ENCODE measurements at regions not wholly inside any gene's neighbourhood (a gene's known extent, or its start where the extent isn't known, plus 50 kb on each side); places are given as distances from the start of the nearest gene placed in this dataset.
"Not testable (repeated sequence)": the region's sequence is repeated elsewhere in the genome, so short reads cannot be mapped to it uniquely, and the experiment has no call there.

- intact Hi-C loops (cut with micrococcal nuclease; ENCODE audit: unreplicated experiment): no loop called here
- CTCF ChIA-PET: no interaction called here
- no peaks in the 10 kb centered on the region for H3K9me3 ChIP-seq (ENCODE audit: insufficient read depth, low read depth)
- H3K4me2 ChIP-seq: no peak overlapping the region
- H4K20me1 ChIP-seq (ENCODE audit: insufficient read depth): no peaks in the 10 kb centered on the region
- no TSS peak for BruUV-seq (replicated peaks)
- no peak overlapping the region for H3K27ac ChIP-seq
- no peak for DNase-seq
- no peaks in the 10 kb centered on the region for H3K9me2 ChIP-seq (ENCODE audit: insufficient read depth)
- H3K36me3 ChIP-seq (ENCODE audit: low read depth): no peaks in the 10 kb centered on the region
- H3K4me3 ChIP-seq: no peak overlapping the region
- POLR2A ChIA-PET (ENCODE audit: unreplicated experiment): no interaction called here
- H3K4me1 ChIP-seq (replicated peaks; ENCODE audit: insufficient read depth): no peaks in the 10 kb centered on the region
- H3F3A ChIP-seq (ENCODE audit: insufficient read depth, low read depth): no peaks in the 10 kb centered on the region
- H3K79me2 ChIP-seq (ENCODE audit: low read depth): no peaks in the 10 kb centered on the region
- no peak overlapping the region for H2AFZ ChIP-seq
- no peaks in the 10 kb centered on the region for H3K27me3 ChIP-seq (ENCODE audit: insufficient read depth, low read depth)
- TF ChIP-seq, protein P1, sequence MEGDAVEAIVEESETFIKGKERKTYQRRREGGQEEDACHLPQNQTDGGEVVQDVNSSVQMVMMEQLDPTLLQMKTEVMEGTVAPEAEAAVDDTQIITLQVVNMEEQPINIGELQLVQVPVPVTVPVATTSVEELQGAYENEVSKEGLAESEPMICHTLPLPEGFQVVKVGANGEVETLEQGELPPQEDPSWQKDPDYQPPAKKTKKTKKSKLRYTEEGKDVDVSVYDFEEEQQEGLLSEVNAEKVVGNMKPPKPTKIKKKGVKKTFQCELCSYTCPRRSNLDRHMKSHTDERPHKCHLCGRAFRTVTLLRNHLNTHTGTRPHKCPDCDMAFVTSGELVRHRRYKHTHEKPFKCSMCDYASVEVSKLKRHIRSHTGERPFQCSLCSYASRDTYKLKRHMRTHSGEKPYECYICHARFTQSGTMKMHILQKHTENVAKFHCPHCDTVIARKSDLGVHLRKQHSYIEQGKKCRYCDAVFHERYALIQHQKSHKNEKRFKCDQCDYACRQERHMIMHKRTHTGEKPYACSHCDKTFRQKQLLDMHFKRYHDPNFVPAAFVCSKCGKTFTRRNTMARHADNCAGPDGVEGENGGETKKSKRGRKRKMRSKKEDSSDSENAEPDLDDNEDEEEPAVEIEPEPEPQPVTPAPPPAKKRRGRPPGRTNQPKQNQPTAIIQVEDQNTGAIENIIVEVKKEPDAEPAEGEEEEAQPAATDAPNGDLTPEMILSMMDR (conservative IDR thresholded peaks at IDR 0.05): no peak
- TF ChIP-seq EZH2 (IDR thresholded peaks at IDR 0.05; ENCODE audit: low read depth): no peak
These were observed 598.3 kb upstream of the CAMK1G start for GRCh38 chr1:208985231-208985630.

GRCh38 chr1:208988811-208989222, 594.7 kb upstream of the CAMK1G start:
- Histone ChIP-seq H3K9me3 (ENCODE audit: insufficient read depth, low read depth) (no peaks in the 10 kb centered on the region), H4K20me1 (ENCODE audit: insufficient read depth) (no peaks in the 10 kb centered on the region), H3K9me2 (ENCODE audit: insufficient read depth) (no peaks in the 10 kb centered on the region), H3F3A (ENCODE audit: insufficient read depth, low read depth) (no peaks in the 10 kb centered on the region), H3K27ac (no peak overlapping the region), H3K79me2 (ENCODE audit: low read depth) (no peaks in the 10 kb centered on the region), H3K4me3 (peak overlapping the region; percentile 49; the same call in 1 of the 2 replicates), H2AFZ (peak overlapping the region; percentile 61; the same call in 1 of the 2 replicates), H3K4me2 (peak overlapping the region; percentile 74), H3K27me3 (ENCODE audit: insufficient read depth, low read depth) (no peaks in the 10 kb centered on the region), H3K36me3 (ENCODE audit: low read depth) (no peaks in the 10 kb centered on the region), H3K4me1 (replicated peaks; ENCODE audit: insufficient read depth) (no peaks in the 10 kb centered on the region)
- ChIA-PET POLR2A (ENCODE audit: unreplicated experiment) (no interaction called here), CTCF (no interaction called here)
- DNase-seq: peak in 1 of 2 experiments; percentile 4
- intact Hi-C loops (cut with micrococcal nuclease; ENCODE audit: unreplicated experiment): no loop called here
- no TSS peak for BruUV-seq (replicated peaks)
- TF ChIP-seq, protein P1 (conservative IDR thresholded peaks at IDR 0.05): no peak
- no peak for TF ChIP-seq EZH2 (IDR thresholded peaks at IDR 0.05; ENCODE audit: low read depth)

DNA sequence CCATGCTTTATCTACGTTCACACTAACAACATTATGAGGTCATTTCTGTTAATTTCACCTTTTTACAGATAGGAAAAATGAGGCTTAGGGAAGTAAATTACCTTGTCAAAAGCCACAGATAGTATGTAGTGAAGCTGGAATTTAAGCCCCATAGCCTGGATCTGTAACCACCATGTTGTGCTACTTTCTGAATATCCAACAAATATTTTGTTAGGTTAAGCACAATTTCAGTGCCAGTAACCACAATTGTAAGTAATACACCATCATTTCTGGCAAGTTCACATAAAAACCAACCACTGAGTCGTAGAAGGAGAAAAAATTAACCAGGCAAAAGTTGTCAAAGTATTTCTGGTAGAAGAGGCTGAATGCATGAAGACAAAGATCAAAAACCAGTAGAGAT, 593.1 kb upstream of the CAMK1G start:
- ChIA-PET POLR2A (ENCODE audit: unreplicated experiment) (no interaction called here), CTCF (no interaction called here)
- BruUV-seq (replicated peaks): no TSS peak
- no peaks in the 10 kb centered on the region for H3K4me1 ChIP-seq (replicated peaks; ENCODE audit: insufficient read depth)
- H3K9me3 ChIP-seq (ENCODE audit: insufficient read depth, low read depth): no peaks in the 10 kb centered on the region
- H3K4me3 ChIP-seq: no peak overlapping the region
- TF ChIP-seq, protein P1 (conservative IDR thresholded peaks at IDR 0.05): no peak
- no peak for TF ChIP-seq EZH2 (IDR thresholded peaks at IDR 0.05; ENCODE audit: low read depth)
- H2AFZ ChIP-seq: no peak overlapping the region
- no peaks in the 10 kb centered on the region for H3K9me2 ChIP-seq (ENCODE audit: insufficient read depth)
- DNase-seq: no peak
- intact Hi-C loops (cut with micrococcal nuclease; ENCODE audit: unreplicated experiment): no loop called here
- H4K20me1 ChIP-seq (ENCODE audit: insufficient read depth): no peaks in the 10 kb centered on the region
- no peaks in the 10 kb centered on the region for H3F3A ChIP-seq (ENCODE audit: insufficient read depth, low read depth)
- H3K27me3 ChIP-seq (ENCODE audit: insufficient read depth, low read depth): no peaks in the 10 kb centered on the region
- no peak overlapping the region for H3K27ac ChIP-seq
- H3K4me2 ChIP-seq: no peak overlapping the region
- no peaks in the 10 kb centered on the region for H3K36me3 ChIP-seq (ENCODE audit: low read depth)
- no peaks in the 10 kb centered on the region for H3K79me2 ChIP-seq (ENCODE audit: low read depth)

DNA sequence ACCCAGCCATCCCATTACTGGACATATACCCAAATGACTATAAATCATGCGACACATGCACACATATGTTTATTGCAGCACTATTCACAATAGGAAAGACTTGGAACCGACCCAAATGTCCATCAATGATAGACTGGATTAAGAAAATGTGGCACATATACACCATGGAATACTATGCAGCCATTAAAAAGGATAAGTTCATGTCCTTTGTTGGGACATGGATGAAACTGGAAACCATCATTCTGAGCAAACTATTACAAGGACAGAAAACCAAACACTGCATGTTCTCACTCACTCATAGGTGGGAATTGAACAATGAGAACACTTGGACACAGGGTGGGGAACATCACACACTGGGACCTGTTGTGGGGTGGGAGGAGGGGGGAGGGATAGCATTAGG, 586.5 kb upstream of the CAMK1G start:
- H3K9me3 ChIP-seq (ENCODE audit: insufficient read depth, low read depth); H4K20me1 ChIP-seq (ENCODE audit: insufficient read depth); H3K4me1 ChIP-seq (replicated peaks; ENCODE audit: insufficient read depth); H3K4me3 ChIP-seq; H3F3A ChIP-seq (ENCODE audit: insufficient read depth, low read depth); CTCF ChIA-PET; H3K36me3 ChIP-seq (ENCODE audit: low read depth); H3K27ac ChIP-seq; intact Hi-C loops (cut with micrococcal nuclease; ENCODE audit: unreplicated experiment); POLR2A ChIA-PET (ENCODE audit: unreplicated experiment); DNase-seq; BruUV-seq (replicated peaks); H3K4me2 ChIP-seq; H3K27me3 ChIP-seq (ENCODE audit: insufficient read depth, low read depth); H3K79me2 ChIP-seq (ENCODE audit: low read depth); H3K9me2 ChIP-seq (ENCODE audit: insufficient read depth); H2AFZ ChIP-seq: not testable (repeated sequence)

All from PC-9 (cell line).